AG09309 (cell line): ENCODE measurements at regions not wholly inside any gene's neighbourhood (a gene's known extent, or its start where the extent isn't known, plus 50 kb on each side); places are given as distances from the start of the nearest gene placed in this dataset.

ENCODE experiments used
- DNase-seq: peaks from one replicate; pipeline ENCODE4 v3.0.0-alpha.2; 2010; ENCODE audit warnings: low read depth
- H3K4me3 ChIP-seq: 2 replicates; pipeline ENCODE4 v1.5.1; 2011; ENCODE audit warnings: mild to moderate bottlenecking, low read depth, low read length, moderate library complexity; ENCODE audit not compliant: control insufficient read depth
- TF ChIP-seq, protein P1 (sequence below): IDR thresholded peaks from 2 replicates; pipeline ENCODE4 v1.5.1; 2011; ENCODE audit warnings: mild to moderate bottlenecking, low read depth, low read length, inconsistent platforms; ENCODE audit not compliant: insufficient read depth, control insufficient read depth; ENCODE audit errors: missing control alignments

DNA sequence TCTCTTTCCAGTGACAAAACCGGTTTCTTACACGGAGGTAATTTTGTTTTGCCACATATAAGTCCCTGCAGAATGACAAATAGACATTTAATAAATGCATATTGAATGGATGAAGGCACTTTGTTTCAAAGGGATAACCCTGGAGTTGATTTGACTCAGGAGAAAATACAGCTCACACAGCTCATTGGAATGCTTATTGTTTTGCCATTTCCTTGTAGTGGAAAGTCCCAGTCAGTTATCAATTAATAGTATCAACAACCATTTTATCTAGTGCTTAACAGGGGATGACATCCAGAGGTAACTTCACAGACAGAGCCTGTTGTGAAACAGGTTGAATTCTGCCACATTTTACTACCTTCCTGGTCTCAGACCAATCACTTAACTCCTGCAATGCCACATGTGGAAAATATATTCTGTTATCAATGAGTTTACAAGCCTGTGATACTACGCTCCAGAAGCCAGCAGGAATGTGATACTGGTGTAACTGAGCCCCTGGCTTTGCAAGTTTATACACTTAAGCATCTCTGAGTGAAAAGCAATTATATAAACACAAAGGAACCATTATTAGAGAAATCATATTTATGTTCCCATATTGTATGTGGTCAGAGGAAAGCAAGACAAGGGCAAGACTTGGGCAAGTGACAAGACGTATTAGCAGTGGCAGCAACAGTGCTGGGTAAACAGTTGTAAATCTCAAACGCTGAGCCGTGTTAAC is 123.1 kb upstream of the ANKRD55 start:
- no peak for DNase-seq
- TF ChIP-seq, protein P1, sequence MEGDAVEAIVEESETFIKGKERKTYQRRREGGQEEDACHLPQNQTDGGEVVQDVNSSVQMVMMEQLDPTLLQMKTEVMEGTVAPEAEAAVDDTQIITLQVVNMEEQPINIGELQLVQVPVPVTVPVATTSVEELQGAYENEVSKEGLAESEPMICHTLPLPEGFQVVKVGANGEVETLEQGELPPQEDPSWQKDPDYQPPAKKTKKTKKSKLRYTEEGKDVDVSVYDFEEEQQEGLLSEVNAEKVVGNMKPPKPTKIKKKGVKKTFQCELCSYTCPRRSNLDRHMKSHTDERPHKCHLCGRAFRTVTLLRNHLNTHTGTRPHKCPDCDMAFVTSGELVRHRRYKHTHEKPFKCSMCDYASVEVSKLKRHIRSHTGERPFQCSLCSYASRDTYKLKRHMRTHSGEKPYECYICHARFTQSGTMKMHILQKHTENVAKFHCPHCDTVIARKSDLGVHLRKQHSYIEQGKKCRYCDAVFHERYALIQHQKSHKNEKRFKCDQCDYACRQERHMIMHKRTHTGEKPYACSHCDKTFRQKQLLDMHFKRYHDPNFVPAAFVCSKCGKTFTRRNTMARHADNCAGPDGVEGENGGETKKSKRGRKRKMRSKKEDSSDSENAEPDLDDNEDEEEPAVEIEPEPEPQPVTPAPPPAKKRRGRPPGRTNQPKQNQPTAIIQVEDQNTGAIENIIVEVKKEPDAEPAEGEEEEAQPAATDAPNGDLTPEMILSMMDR, result no peak
- no peak overlapping the region for H3K4me3 ChIP-seq

DNA sequence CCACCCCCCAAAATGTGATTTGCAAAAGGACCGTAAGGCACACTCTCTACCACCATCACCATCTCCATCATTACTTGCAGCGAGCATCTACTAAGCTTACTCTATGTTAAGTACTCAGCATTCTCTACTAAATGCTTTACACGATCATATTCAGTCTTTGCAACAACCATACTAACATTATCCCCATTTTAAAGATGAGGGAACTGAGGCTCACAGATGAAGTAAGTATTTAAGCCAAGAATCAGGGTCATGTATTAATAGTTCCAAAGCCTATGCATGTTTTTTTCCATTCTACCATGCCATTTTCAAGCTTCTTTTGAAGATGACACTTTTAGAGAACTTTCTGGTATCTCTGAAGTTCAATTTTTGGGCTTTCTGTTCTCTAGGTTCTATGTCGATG is 121.7 kb upstream of the ANKRD55 start:
- TF ChIP-seq, protein P1, result no peak
- no peak overlapping the region for H3K4me3 ChIP-seq
- DNase-seq, result no peak

DNA sequence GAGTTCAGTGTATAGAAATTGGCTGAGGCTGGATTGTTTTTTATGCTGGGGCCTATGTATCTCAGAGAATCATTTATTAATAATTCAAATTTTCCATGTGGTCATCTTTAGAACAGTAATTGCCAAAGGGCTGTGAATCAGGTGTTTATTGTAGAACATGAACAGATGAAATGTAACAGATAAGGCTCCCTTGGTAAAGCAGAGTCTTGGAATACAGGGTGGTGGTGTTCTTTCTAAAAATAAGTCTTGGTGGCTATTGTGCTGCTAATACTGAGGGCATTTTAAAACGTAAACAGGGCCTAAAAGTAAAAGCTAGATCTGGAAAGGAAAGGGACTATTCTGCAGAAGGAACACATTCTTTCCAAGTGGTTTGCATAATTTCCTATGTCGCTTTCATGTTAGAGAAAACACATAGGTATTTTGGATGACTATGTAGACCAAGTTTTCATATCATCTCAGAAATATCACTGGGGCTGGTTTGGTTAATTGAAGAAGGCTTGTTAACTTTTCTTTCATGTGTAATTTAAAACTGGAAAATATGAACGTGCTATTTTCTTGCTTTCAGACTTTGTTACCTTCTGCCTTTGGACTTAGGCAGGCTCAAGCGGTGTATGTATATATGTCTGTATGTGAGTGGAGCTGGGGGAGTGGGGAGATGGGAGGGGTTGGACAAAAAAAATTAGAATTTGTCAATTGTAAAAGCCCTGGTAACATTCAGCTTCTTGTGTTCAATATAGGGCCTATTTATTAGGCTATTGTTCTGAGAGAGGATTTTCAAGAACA is 119.9 kb upstream of the ANKRD55 start:
- no peak overlapping the region for H3K4me3 ChIP-seq
- TF ChIP-seq, protein P1, result no peak
- DNase-seq, result no peak

DNA sequence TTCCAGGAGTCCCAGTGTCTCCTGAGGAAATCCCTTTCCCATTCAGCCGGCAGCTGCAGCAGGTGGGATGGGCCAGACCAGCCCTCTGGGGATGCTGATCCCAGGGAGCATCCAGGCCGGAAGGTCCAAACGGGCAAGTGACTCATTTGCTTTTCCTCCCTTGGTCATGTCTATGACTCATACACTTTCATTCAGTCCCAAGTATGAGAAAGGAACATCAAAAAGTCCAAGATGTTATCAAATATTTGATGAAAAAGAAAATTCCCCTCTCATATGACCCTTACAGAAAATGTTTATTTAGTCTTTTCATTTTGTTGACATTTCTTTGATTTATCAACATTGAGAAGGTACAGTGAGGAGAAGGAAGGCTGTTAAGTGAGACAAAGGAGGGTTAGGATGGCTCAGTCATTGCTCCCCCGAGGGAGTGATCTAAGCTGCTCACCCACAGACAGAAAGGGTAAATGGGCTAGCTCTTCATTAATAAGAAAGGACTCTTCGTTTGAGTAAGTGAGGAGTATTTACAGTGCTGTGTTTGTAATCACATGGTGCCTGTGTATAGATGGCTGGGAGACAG is 117.6 kb upstream of the ANKRD55 start:
- TF ChIP-seq, protein P1, result no peak
- peak; percentile 13 for DNase-seq
- H3K4me3 ChIP-seq, result no peak overlapping the region

DNA sequence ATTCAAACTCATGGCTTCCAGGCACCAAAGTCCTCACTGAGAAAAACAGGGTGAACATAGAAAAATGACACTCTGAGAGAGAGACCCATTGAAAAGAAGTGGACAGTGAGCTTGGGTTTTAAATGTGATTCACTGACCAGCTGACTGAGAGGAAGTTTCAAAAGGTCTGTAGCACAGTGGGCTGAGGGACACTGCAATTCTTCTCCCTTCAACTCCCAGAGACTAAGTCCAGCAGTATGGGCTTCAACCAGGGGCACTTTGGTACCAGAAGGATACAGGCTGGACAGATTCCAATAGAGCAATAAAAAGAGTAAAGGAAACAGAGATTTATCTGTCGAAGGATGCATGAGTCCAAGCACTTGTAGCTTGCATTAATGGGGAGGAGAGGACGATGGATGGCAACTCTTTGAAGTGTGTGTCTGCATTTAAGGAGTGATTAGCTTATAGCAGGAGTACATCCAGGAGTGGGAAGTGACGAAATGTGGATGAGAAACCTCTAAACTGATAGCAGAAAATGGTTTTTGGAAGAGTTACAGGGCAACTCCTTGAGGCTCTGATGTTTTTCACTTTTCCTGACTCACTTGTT is 117.0 kb upstream of the ANKRD55 start:
- H3K4me3 ChIP-seq, result no peak overlapping the region
- TF ChIP-seq, protein P1, result no peak
- DNase-seq, result no peak

DNA sequence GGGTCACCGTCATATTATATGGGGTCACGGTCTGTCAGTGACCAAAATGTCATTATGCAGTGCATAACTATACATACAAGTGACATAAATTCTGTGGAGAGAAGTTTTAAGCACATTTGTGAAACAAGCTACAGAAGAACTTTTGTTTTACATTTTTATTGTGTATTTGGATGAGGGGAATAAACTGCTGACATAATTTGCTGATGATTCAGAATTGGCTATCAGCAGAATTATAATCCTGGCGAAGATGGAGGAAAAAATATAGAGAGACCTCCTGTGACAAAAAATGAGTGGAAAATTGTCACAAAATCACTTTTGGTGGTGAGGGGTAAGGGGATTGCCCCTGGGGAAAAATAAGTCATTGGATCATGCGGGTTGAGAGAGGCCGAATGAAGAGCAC is 116.3 kb upstream of the ANKRD55 start:
- TF ChIP-seq, protein P1, result no peak
- DNase-seq, result no peak
- H3K4me3 ChIP-seq, result no peak overlapping the region
